HG02852 (cell line): ENCODE measurements at regions not wholly inside any gene's neighbourhood (a gene's known extent, or its start where the extent isn't known, plus 50 kb on each side); places are given as distances from the start of the nearest gene placed in this dataset.

Experiments used
- ATAC-seq: cut with Tn5 transposase; IDR thresholded peaks from one replicate; pipeline ENCODE4 v1.9.1; 2021; ENCODE audit warnings: mild to moderate bottlenecking, moderate library complexity; ENCODE audit not compliant: unreplicated experiment

DNA sequence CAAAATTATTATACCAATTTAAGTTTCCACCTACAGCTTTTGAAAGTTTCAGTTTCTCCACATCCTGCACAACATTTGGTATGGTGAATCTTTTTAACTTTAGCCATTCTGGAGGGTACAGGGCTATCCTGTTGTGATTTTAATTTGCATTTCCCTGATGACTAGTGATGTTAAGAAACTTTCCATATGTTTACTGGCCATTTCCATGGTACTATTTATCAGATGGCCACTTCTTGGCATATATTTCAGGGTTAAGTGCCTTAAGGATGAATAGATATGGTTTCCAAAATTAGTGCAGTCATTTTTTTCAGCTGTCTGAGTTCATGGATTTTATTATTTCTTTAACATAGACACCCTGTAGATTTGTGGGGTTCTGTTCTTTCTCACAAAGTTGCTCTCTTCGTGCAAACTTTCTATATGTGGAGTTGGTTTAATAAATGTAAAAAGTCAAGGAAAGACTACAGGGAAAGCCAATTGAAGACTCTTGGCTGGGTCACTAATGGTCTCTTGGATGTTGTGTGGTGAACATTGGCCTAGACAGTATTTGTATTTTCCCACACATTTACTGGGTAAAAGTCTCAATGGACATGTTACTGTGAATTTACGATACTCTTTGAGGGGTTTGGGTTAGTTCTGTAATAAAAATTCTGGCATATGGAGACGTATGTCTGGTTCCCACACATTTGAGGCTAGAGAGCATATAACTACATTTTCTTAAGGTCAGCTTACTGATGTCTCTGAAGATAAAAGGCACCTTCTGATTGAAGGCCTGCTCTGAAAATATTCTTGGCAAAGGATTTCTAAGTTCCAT lies 147.5 kb upstream of the PDZRN3 start:
- no peak for ATAC-seq

DNA sequence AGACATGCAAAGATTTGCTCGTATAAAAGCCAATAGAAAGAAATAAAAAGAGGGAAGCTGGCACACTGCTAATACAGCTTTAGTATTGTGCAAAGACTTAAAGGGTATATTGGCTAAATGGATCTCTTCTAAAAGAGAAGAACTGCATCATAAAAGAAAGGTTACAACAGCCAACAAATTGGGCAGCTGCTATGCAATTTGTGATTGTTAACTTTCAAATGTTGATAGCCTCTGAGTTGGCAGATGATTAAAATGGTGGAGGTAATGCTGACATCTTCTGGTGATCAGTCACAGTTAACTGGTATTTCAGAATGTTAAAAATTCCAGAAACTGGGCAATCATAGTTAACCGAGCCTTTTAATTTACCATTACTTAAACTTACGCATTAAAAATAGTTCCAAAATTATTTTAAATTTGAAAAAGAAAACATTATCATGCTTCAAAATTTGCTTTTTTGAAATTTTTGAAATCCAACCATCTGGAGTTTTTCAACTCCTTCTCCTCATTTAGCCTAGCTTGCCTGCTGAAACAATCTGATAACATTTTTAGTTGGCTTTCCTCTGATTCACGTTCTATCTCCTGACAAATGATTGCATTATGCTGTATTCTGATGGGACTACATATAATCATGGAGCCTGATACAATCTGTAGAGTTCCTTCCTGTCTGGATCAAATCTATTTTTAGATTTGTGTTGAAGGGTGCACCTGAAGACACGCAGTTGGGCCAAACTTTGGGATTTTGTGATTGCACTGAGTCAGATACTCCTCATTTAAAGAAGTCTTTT lies 144.0 kb upstream of the PDZRN3 start:
- ATAC-seq, result no peak

DNA sequence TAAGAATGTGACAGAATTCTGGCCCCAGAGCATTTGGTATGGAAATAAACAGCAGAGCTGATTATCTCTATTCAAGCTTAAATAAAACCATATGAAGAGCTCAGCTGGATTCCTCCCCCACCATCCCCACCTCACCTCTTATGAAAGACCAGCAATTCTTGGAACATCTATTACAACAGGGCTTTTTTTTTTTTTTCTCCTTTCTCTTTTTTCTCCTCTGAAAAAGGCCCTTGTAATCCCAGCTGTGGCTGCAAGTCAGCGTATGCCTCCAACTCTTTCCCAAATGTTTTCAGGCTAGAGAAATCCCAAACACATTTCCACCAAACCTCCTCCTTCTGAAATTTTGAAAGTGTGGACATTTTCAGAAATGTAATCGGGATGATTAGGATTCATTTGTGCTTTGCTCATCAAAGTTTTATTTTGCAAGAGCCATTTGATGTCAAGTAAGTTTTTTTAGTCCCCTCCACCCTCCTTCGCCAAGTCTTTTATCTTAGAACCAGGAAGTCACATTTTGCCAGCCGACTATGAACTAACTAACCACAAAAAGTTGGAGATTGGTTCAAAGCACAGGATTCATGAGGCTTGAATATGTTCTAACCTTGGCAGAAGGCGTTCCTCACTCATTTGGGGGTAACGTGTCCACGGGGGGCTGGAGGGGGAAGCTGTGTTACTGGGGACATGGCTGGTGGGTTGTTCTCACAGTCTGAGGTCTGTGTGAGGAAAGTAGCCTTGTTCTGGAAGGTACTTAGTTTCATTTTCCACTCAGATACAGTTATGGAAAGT lies 142.0 kb upstream of the PDZRN3 start:
- ATAC-seq, result no peak

DNA sequence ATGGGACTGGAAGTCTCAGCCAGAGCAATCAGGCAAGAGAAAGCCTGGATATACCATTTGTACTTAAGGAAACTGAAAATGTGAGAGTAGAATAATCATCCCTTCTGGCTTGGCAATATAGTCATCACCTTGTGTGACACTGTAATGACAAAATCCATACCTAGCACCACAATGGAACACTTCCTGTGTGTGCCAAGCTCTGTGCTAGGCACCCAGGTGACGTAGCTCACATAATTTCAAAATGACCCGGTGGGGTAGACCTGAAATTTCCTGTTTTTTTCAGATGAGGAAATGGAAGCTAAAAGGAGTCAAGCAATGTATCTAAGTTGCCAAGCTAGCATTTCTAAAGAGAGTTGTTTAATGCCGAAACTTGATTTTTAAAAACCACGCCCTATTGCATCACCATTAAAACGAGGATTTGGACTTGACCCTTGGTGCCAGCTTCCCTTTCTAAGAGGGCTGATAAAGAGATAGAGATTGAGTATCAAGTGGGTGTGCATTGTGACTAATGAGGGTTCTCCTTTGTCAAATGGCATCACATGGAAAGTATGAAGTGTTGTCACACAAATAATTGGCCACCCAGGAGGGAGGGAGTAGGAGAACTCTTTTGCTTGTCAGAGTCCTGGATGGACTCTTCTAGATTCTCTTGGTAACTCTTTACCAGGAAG lies 141.3 kb upstream of the PDZRN3 start:
- no peak for ATAC-seq

DNA sequence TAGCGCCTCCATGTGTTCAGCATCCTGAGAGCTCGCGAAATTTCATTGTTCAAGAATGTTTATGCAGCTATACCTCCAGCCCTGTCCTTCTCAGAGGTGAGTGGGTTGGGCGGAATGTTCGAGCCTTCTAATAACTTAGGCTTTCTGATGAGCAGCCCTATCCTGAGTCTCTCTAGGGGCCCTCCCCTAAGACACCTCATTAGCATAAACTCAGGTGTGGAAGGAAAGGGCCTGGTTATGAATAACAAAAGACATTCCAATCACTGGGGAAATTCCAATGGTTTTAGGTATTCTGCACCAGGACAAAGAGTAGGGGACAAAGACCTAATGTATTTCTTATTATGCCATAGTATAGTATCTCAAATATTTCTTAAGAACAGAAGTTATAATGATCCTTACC lies 138.1 kb upstream of the PDZRN3 start:
- no peak for ATAC-seq

DNA sequence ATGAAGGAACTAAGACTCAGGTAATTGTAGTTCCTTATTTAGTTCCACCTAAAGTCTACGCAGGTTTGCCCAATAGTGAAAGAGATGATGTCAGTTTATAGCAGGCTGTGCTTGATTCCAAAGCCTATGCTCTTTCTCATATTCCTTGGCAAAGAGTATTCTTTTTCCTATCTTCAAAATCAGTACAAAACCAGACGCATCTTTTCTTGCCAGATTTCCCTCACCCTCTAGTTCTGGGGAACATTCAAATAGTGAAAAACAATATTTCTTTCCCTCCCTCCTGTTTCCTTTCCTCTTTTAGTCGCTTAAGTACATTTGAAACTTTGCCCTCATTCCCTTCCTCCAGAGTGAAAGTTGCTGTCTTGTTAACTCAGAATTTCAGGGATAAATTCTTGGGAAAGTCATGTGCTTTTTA lies 134.6 kb upstream of the PDZRN3 start:
- ATAC-seq, result no peak

DNA sequence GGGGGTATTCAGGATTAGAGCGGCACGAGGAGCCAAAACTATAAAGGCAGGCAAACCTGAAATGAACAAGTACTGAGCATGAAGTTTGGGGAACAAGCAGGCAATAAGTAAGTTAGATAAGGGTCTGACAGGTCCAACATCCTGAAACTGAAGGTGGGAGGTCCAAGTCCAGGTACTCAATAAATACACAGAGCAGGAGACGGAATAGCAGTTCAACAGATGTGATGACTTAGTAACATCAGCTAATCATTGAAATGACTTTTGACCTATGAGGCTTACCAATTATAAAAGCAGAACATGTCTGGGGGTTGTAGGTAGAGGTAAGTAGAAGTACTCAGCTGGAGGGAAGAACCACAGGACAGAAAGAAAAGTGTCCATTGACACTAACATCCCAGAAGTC lies 132.8 kb upstream of the PDZRN3 start:
- ATAC-seq, result no peak

DNA sequence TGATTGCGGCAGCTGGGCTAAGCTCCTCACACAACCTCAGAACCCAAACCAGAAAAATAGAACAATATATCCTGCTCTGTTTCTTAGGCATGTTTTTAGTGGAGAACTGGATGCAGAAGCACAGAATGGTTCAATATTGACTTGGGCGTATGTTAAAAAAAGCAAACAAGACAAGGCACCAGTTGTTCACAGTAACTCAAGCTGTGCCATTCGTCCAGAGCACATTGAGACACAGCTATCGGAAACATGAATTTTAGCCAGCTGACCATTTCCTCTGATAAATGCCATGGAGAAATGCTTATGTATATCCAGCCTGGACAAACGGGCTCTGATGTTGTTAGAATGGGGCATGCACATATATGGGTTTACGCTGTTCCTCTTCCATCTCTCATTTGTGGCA lies 129.2 kb upstream of the PDZRN3 start:
- no peak for ATAC-seq

DNA sequence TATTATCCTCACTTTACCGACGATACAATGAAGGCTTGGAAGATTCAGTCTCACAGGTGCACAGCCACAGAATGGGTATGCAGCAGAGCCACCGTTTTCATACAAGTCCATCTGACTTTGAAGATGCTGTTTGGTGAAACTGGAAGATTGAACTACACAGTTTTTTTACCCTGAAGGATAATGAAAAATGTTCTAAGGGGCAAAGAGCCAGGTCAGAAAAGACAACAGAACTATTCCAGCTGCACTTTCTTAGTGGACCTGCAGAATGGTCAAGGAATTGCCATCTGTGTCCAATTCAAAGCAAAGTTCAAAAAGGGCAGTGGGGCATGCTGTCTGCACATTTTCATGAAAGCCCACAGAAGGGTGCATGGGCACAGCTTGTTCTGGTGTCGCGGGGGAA lies 127.6 kb upstream of the PDZRN3 start:
- ATAC-seq, result no peak

DNA sequence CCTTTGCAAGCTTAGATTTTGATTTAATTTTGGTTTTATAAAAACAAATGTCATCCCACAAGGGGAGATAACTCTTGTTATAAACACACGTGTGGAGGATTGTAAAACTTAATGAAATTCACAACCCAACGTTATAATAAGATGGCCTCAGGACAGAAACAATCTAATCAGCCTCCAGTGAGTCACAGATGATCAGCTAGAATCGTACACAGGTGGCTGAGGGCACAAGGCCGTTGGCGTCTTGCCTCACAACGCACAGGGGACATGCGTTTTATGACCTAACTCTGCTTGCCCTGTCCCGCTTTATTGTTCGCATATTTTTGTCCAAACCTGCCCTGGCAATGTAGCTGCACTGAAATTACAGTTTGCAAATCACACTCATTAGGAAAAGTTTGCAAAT lies 121.9 kb upstream of the PDZRN3 start:
- ATAC-seq, result no peak

DNA sequence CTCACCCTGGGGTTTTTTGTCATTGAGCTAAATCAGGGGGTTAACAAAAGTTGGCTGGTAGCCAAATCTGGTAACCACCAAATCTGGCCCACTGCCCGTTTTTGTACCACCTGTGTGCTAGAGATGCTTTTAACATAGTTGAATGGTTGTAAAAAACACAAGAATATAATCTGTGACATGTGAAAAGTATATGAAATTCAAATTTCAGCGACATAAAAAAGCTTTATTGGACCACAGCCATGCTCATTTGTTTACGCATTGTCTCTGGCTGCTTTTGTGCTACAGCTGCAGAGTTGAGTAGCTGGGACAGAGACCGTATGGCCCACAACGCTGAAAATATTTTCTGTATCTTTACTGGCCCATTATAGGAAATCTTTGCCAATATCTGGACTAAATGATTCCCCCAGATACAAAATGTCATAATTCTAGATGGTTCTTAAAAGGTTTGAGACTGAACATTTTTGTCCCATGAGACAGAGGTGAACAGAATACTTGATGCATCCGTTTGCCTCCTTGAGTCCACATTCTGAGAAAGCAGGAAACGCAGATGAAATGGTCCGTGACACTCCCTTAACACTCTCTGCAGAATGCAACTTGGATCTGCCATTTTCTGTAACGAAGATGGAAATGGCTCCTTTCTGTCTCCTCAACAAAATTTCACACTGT lies 120.9 kb upstream of the PDZRN3 start:
- ATAC-seq, result no peak

DNA sequence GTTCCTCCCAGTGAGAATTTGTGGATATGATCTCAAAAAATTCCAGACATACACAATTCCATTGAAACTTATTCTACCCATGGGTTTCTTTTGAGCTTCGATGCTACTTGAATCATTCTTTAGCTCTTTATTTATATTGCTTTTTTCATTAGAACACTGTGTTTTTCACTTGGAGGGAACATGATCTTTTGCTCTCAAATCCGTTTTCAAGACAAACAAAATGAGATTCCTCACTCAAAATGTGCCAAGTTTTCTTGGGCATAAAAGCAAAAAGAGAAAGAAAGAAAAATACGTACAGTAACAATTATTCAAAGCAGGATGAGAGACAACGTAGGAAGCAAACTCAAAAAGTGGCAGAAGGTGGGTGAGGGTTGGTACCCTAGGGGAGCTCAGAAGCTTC lies 118.8 kb upstream of the PDZRN3 start:
- ATAC-seq, result no peak

DNA sequence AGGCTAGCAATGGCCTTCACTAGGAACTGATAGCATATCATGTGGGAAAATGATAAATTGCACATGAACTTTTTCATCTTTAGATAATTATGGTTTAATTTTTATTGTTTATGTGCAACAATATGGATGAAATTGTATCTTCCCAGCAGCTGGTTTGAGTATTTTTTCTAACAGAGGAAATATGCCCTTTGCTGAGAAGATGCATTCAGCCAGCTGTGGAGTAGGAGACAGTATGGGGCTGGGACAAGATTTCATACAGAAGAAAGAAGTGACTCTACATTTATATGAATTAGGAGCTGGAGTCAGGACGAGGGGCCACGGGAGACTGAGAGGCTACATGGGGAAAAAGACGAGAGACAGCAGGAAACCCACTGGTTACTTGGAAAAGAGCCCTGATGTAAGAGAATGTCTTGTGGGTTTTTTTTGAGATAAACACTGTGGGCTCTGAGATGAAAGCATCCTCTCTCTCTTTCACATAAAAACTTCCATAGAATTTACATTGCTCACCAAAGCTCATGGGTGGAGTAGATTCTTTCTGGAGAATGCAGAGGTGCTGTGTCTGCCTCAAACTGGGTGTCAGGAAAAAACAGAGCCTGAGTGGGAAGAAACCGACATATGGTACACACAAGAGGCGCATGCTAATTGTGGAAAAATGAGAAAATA lies 115.2 kb upstream of the PDZRN3 start:
- ATAC-seq, result no peak

DNA sequence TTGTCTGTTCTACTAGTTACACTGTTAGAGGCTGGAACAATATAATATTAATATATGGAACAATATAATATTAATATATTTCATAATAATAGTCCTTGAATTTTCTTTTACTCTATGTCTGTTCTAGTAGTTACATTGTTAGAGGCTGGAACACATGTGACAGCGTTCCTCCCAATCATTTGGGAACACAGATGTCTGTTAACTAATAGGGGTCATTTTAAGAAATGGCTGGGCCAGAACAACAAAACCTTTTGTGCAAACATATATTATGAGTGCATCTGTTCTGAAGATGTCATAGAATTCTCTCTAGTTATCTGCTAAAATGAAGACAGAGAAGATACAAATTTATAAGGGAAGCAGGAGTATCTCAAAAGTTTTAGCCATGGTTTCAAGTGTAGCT lies 114.0 kb upstream of the PDZRN3 start:
- ATAC-seq, result no peak

DNA sequence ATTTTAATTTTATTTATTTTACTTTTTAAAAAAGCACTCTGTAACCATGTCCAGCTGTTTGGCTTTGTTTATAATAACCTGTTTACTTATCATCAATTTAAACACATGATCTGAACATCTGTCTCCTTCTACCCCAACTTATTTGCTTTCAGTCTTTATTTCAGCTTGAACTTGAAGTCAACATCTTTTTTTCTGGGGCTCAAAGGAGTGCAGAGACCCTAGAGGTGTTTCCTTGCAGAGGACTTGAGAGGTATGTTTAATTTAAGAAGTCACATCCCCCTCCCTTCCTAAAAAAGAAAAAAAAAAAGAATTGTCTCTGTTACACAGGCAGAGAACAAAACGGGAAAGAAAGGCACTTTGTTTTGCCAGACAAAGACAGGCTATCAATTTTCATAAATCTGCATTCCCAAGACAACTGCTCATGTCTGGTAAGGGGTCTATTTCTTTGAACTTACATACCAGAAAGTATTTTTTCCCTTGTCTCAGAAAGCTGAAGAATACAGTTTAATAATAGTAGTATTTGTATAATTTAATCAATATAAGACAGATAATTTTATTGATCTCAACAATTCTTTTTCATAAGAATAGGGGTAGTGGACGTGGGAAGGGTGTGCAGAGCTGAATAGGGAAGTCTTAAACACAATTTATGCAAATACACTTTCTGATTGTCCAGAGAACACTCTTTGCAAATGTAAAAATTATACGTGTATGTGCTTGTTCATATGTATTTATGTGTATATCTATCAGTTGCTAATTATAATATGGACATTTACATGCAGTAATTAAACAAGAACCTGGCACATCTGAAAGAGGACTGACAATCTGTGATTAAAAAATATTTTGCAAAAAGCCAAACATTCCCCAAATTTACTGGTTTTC lies 109.7 kb upstream of the PDZRN3 start:
- ATAC-seq, result no peak

DNA sequence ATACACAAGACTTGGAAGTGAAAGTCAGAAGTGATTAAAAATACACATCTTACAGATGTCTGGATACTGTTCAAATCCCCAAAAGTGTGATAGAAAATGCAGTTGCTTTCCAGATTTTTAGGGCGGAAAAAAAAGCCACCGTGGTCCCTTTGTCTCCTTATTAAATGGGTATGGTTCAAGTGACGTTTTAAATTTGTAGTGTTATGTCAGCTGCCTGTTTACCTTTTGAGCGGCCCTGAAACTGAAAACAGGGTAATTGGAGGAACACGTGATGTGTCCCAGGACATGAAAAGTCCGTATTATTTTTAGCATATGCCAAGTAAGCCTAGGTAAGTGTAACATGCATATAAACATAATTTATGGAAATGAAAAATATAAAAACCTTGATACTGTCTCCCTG lies 109.0 kb upstream of the PDZRN3 start:
- ATAC-seq, result no peak

DNA sequence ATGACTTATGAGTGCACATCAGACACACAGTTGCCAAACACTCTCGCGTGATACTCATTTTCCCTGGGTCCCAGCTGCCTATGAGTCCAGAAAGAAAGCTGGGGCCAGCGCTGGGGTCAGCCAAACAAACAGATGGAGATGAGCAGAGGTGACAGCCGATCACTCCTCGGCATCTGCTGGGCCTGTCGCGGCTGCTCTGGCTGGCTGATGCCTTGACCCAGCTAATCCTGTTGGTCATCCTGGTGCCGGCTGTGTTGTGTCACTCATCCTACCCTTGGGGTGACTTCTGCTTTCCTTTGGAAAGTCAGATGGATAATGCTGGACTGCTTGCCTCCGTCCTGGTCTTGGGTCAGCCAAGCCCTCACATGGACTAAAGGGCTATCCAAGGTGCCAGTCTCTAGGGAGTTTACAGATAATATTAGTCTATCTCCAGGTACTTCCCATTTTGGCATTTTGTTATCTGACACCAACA lies 105.3 kb upstream of the PDZRN3 start:
- no peak for ATAC-seq

DNA sequence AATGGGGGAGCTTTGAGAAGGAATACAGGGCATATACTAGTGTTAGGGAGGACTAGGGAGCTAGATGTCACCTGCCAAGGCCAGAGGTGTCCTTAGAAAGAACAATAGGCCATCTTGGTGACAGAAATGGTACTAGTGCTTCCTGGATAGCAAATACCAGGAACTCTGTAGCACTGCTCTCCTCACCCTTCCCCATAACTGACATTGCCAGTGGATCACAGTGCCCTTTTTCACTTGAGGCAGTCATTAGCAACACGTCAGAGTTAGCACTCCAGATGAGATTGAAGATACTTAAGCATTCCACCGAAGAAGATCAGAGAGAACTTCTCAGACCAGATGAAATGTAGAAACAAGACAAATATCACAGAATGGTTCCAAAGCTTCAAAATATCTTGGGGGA lies 103.1 kb upstream of the PDZRN3 start:
- no peak for ATAC-seq
